ENCODE measurements at regions not wholly inside any gene's neighbourhood (a gene's known extent, or its start where the extent isn't known, plus 50 kb on each side); places are given as distances from the start of the nearest gene placed in this dataset.

DNA sequence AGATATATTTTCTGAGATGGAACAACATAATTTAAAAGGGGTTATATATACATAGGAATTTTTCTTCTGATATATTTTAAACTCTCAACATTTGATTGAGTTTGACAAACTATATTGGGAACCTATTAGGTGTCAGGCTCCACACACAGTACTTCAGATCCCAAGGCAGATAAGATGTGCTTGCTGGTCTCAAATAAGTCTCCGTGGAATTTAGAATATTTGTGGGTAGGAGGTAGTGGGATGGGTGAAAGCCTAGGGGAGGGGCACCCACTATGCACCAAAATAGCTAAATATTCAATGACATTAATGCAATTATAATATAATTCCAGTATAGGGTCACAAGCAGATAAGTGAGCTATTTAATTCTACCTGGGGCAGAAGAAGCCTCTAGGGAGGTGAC lies 81.5 kb downstream of the ARL4A start:
- TF ChIP-seq EZH2 (IDR thresholded peaks at IDR 0.05) (no peak), POLR2AphosphoS5 (IDR thresholded peaks at IDR 0.05; ENCODE audit: borderline replicate concordance, low read depth, low read length) (no peak), FOXP2 (optimal IDR thresholded peaks at IDR 0.05; ENCODE audit: control extremely low read depth, extremely low read length, insufficient read depth) (no peak)
